ENCODE measurements at regions not wholly inside any gene's neighbourhood (a gene's known extent, or its start where the extent isn't known, plus 50 kb on each side); places are given as distances from the start of the nearest gene placed in this dataset.
A peak's percentile ranks its signal among the peaks of the same experiment; 100 is the strongest.

DNA sequence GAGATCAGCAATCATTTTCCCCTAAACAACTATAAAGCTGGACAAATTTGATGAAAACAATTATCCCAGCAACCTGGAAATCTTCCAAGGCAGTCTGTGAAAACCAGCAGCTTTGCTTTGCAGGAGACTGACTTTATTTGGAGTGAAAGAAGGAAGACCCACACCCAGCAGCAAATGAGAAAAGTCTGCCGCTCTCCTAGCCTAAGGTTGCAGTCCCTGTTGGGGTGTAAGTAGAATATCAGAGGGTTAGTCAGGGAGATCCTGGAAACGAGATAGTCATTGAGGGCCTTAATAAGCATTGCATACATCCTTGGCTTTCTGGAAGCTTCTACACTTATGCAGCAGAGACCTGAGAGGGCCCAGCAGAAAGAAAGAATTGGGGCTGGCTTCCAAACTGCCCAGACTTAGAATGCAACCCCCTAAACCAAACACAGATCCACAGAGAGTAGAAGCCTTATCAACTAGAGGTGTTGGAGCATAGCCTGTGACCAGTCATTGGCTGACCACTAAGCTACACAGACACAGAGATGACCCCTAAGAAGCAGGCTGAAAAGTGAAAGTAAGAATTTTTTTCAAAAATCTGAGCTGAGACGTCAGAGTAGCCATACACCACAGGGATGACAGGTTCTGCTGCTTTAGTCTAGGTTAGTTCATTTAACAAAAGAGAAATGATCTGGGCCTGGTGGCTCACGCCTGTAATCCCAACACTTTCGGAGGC is 98.3 kb downstream of the LYPLAL1 start:
- Histone ChIP-seq H3K4me3 (no peak overlapping the region), H3K27ac (peak overlapping the region in 3 of 4 donors; percentile 33 to 61 (median 38)), H3K9me3 (no peaks in the 10 kb centered on the region), H3K27me3 (no peaks in the 10 kb centered on the region), H3K4me1 (peaks cover 0 to 12% (median 6%) of the 10 kb centered on the region in 4 donors), H3K36me3 (no peaks in the 10 kb centered on the region)
- whole genome bisulfite sequencing, 2 donors: 80 to 83% methylated on average over 5 of the region's 5 CpGs
- intact Hi-C loops (cut with DNase I): no loop called here
- TF ChIP-seq EP300 (IDR thresholded peaks at IDR 0.05) (no peak), POLR2AphosphoS5 (IDR thresholded peaks at IDR 0.05) (no peak), POLR2A (IDR thresholded peaks at IDR 0.05) (no peak)
- TF ChIP-seq, protein P1, sequence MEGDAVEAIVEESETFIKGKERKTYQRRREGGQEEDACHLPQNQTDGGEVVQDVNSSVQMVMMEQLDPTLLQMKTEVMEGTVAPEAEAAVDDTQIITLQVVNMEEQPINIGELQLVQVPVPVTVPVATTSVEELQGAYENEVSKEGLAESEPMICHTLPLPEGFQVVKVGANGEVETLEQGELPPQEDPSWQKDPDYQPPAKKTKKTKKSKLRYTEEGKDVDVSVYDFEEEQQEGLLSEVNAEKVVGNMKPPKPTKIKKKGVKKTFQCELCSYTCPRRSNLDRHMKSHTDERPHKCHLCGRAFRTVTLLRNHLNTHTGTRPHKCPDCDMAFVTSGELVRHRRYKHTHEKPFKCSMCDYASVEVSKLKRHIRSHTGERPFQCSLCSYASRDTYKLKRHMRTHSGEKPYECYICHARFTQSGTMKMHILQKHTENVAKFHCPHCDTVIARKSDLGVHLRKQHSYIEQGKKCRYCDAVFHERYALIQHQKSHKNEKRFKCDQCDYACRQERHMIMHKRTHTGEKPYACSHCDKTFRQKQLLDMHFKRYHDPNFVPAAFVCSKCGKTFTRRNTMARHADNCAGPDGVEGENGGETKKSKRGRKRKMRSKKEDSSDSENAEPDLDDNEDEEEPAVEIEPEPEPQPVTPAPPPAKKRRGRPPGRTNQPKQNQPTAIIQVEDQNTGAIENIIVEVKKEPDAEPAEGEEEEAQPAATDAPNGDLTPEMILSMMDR (IDR thresholded peaks at IDR 0.05): no peak
- DNase-seq: no peak

DNA sequence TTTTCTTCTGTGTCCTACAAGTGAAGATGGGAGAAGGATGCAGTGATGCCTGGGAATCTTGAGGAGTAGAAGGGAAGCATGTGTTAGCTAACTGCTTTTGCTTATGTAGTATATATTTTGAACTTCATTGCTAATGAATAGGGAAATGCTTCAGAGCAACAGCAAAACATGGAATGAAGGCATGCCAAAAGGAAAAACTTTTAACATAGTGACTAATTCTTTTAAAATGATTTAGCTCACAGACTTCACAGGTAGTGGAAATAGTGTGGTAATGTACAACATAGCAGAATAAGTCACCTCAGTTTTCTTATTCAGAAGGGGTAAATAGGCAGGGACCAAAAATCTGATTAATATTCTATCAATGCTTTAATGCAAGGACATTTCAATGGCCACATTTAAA is 95.5 kb downstream of the LYPLAL1 start:
- H3K27ac ChIP-seq: no peak overlapping the region
- H3K4me1 ChIP-seq: peaks cover 0 to 20% (median 10%) of the 10 kb centered on the region in 4 donors
- no peak for TF ChIP-seq EP300 (IDR thresholded peaks at IDR 0.05)
- TF ChIP-seq, protein P1 (IDR thresholded peaks at IDR 0.05): no peak
- TF ChIP-seq POLR2AphosphoS5 (IDR thresholded peaks at IDR 0.05): no peak
- TF ChIP-seq POLR2A (IDR thresholded peaks at IDR 0.05): no peak
- H3K9me3 ChIP-seq: no peaks in the 10 kb centered on the region
- no peaks in the 10 kb centered on the region for H3K36me3 ChIP-seq
- H3K4me3 ChIP-seq: no peak overlapping the region
- no peak for DNase-seq
- intact Hi-C loops (cut with DNase I): no loop called here
- H3K27me3 ChIP-seq: no peaks in the 10 kb centered on the region

DNA sequence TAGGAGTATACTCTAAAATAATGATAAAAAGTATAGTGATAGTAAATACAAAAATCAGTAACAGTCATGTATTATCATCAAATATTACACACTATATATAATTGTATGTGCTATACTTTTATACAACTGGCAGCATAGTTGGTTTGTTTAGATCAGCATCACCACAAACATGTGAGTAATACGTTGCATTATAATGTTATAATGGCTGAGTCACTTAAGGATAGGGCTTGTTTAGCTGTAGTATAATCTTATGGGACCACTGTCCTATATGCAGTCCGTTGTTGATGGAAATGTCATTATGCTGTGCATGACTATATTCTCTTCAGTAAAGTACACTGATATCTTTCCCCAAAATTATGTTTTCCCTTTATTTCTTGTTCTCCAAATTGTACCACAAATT is 92.8 kb downstream of the LYPLAL1 start:
- Histone ChIP-seq H3K4me1 (peaks cover 0 to 13% (median 6%) of the 10 kb centered on the region in 4 donors), H3K4me3 (no peak overlapping the region), H3K27ac (no peak overlapping the region), H3K36me3 (no peaks in the 10 kb centered on the region), H3K27me3 (no peaks in the 10 kb centered on the region), H3K9me3 (peaks cover 0 to 2% (median under 1%) of the 10 kb centered on the region in 4 donors)
- 85 to 86% methylated on average over 2 of the region's 2 CpGs for WGBS, 2 donors
- no peak for DNase-seq
- intact Hi-C loops (cut with DNase I): no loop called here
- TF ChIP-seq POLR2A (IDR thresholded peaks at IDR 0.05) (no peak), EP300 (IDR thresholded peaks at IDR 0.05) (no peak), POLR2AphosphoS5 (IDR thresholded peaks at IDR 0.05) (no peak)
- TF ChIP-seq, protein P1 (IDR thresholded peaks at IDR 0.05): no peak

DNA sequence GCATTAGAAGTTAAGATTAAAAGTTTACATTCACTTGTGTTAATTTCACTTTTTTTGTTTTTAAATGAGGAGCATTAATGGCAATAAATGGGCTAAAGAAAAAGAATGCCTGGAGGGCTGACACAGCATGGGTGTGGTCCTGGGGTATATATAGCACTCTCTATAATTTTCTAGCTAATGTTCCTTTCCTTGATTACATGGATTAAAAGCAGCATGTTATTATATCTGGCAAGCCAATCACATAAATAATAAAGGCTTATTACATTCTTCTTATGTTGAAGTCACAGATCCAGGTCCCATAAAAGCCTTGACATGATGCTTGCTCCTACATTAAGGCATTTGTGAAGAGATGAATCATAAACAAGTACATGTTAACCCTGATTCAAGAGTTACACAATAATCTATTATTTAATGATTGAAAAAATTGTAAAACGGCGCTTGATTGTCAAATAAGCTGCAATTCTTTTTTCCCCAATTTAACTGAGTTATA is 91.4 kb downstream of the LYPLAL1 start:
- TF ChIP-seq EP300 (IDR thresholded peaks at IDR 0.05): no peak
- no peak for TF ChIP-seq POLR2AphosphoS5 (IDR thresholded peaks at IDR 0.05)
- TF ChIP-seq, protein P1 (IDR thresholded peaks at IDR 0.05): no peak
- TF ChIP-seq POLR2A (IDR thresholded peaks at IDR 0.05): no peak
- intact Hi-C loops (cut with DNase I): no loop called here
- WGBS, 2 donors: 86 to 93% methylated on average over 2 of the region's 2 CpGs
- Histone ChIP-seq H3K4me1 (peaks cover 0 to 10% (median 4%) of the 10 kb centered on the region in 4 donors), H3K36me3 (no peaks in the 10 kb centered on the region), H3K4me3 (no peak overlapping the region), H3K27ac (no peak overlapping the region), H3K27me3 (no peaks in the 10 kb centered on the region), H3K9me3 (peaks cover 0 to 5% (median 2%) of the 10 kb centered on the region in 4 donors)
- DNase-seq: no peak

All from sigmoid colon (tissue), 6 donors.